GM12864 (cell line): ENCODE measurements at regions not wholly inside any gene's neighbourhood (a gene's known extent, or its start where the extent isn't known, plus 50 kb on each side); places are given as distances from the start of the nearest gene placed in this dataset.

Source experiments
- DNase-seq: peaks from one replicate; pipeline ENCODE4 v3.0.0-alpha.2; 2011; ENCODE audit warnings: low read depth
- H3K4me3 ChIP-seq: 2 replicates; pipeline ENCODE4 v1.5.1; 2011; ENCODE audit warnings: mild to moderate bottlenecking, low read depth, low read length, control low read depth
- TF ChIP-seq, protein P1 (sequence below): IDR thresholded peaks from 2 replicates; pipeline ENCODE4 v1.5.1; 2011; ENCODE audit warnings: low read depth, mild to moderate bottlenecking, moderate library complexity, low read length, control low read depth, inconsistent platforms; ENCODE audit errors: missing control alignments

GRCh38 chr20:41784209-41784958 lies 166.2 kb upstream of the CHD6 start:
- TF ChIP-seq, protein P1, sequence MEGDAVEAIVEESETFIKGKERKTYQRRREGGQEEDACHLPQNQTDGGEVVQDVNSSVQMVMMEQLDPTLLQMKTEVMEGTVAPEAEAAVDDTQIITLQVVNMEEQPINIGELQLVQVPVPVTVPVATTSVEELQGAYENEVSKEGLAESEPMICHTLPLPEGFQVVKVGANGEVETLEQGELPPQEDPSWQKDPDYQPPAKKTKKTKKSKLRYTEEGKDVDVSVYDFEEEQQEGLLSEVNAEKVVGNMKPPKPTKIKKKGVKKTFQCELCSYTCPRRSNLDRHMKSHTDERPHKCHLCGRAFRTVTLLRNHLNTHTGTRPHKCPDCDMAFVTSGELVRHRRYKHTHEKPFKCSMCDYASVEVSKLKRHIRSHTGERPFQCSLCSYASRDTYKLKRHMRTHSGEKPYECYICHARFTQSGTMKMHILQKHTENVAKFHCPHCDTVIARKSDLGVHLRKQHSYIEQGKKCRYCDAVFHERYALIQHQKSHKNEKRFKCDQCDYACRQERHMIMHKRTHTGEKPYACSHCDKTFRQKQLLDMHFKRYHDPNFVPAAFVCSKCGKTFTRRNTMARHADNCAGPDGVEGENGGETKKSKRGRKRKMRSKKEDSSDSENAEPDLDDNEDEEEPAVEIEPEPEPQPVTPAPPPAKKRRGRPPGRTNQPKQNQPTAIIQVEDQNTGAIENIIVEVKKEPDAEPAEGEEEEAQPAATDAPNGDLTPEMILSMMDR, result no peak
- no peak for DNase-seq
- no peak overlapping the region for H3K4me3 ChIP-seq

GRCh38 chr20:41783423-41784208 lies 165.4 kb upstream of the CHD6 start:
- TF ChIP-seq, protein P1, result no peak
- DNase-seq, result no peak
- no peak overlapping the region for H3K4me3 ChIP-seq

DNA sequence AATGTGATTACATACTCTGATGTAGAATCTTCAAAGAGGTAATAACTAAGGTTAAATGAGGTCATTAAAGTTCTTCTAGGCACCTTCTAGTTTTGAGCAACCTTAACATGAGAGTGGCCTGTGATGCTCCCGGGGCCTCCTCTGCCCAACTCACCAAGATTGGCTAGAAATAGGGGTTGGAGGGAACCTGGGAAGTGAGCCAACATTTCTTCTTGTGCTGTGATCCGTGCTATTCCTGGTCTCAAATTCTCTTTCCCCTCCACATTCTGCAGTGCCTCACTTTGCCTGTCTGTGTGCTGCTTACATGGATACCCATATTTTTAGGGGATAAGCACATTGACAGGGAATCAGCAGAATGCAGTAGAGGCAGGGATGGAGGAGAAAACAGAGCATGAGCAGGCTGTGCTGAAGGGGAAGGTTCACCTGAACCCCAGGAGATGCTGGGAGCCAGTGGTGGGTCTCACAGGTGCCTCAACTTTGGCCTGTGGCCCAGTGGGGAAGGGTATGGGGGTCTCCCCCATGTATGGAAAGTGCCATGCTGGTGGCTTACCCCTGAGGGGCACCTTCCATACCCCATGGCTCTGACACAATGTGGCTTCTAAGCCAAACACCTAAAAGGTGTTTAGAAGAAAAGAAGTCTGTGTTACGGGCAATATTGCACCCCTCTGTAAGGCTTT lies 164.7 kb upstream of the CHD6 start:
- TF ChIP-seq, protein P1, result no peak
- H3K4me3 ChIP-seq, result no peak overlapping the region
- no peak for DNase-seq

- DNase-seq, result no peak
- TF ChIP-seq, protein P1, result no peak
- H3K4me3 ChIP-seq, result no peak overlapping the region
Measured at GRCh38 chr20:41782255-41782654, 164.1 kb upstream of the CHD6 start.

GRCh38 chr20:41776421-41776820 lies 158.2 kb upstream of the CHD6 start:
- DNase-seq, result no peak
- no peak overlapping the region for H3K4me3 ChIP-seq
- TF ChIP-seq, protein P1, result no peak

DNA sequence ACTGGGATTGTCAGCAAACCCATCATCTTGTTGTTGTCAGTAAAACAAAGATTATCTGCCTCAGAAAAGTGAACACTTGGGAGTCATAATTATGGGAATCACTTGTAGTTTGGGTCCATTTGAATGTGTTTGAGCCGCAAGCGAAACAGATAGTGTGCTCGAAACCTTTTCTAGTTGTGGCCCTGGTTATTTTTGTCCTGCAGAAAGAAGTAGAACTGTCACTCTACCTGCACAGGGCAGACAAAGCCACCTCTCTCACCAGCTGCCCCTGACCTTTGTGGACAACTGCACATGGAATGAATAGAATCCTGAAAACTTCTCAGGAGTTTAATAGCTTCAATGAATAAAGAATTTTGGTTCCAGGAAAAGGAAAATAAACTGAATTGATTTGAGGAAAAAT lies 156.1 kb upstream of the CHD6 start:
- H3K4me3 ChIP-seq, result no peak overlapping the region
- TF ChIP-seq, protein P1, result no peak
- DNase-seq, result no peak
